ENCODE measurements at regions not wholly inside any gene's neighbourhood (a gene's known extent, or its start where the extent isn't known, plus 50 kb on each side); places are given as distances from the start of the nearest gene placed in this dataset.

DNA sequence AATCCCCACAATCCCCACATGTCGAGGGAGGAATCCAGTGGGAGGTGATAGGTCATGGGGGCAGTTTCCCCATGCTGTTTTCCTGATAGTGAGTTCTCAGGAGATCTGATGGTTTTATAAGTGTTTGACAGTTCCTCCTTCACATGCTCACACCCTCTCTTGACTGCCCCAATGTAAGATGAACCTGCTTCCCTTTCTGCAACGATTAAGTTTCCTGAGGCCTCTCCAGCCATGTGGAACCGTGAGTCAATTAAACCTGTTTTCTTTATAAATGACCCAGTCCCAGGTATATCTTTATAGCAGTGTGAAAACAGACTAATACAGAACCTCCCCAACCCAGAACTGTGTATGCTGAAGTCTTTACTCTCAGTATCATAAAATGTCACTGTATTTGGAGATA is 289.5 kb upstream of the MMADHC start:
- no peak for TF ChIP-seq CTCF (IDR thresholded peaks at IDR 0.05; ENCODE audit: low read depth, low read length)
- TF ChIP-seq EZH2phosphoT487 (IDR thresholded peaks at IDR 0.05; ENCODE audit: low read depth), result no peak
